ENCODE measurements at regions not wholly inside any gene's neighbourhood (a gene's known extent, or its start where the extent isn't known, plus 50 kb on each side); places are given as distances from the start of the nearest gene placed in this dataset.
"Not testable (repeated sequence)": the region's sequence is repeated elsewhere in the genome, so short reads cannot be mapped to it uniquely, and the experiment has no call there.

- no peak for TF ChIP-seq CTCF (IDR thresholded peaks at IDR 0.05; ENCODE audit: insufficient read depth, low read depth, low read length, missing control alignments)
- H3K4me3 ChIP-seq (ENCODE audit: low read length): no peak overlapping the region
Observed at GRCh38 chr4:156517546-156517945, 454.1 kb downstream of the PDGFC start.

GRCh38 chr4:156516698-156517097 lies 454.9 kb downstream of the PDGFC start:
- no peak for DNase-seq (ENCODE audit: low read depth)
- no peak for TF ChIP-seq CTCF (IDR thresholded peaks at IDR 0.05; ENCODE audit: insufficient read depth, low read depth, low read length, missing control alignments)
- H3K4me3 ChIP-seq (ENCODE audit: low read length): no peak overlapping the region

More at GRCh38 chr4:156517546-156517945, 454.1 kb downstream of the PDGFC start:
- no peak for DNase-seq (ENCODE audit: low read depth)

GRCh38 chr4:156515295-156515694 lies 456.3 kb downstream of the PDGFC start:
- no peak overlapping the region for H3K4me3 ChIP-seq (ENCODE audit: low read length)
- TF ChIP-seq CTCF (IDR thresholded peaks at IDR 0.05; ENCODE audit: insufficient read depth, low read depth, low read length, missing control alignments): no peak
- DNase-seq (ENCODE audit: low read depth): no peak

GRCh38 chr4:156512622-156513021 lies 459.0 kb downstream of the PDGFC start:
- TF ChIP-seq CTCF (IDR thresholded peaks at IDR 0.05; ENCODE audit: insufficient read depth, low read depth, low read length, missing control alignments): no peak
- peak; percentile 5 for DNase-seq (ENCODE audit: low read depth)
- no peak overlapping the region for H3K4me3 ChIP-seq (ENCODE audit: low read length)

GRCh38 chr4:156509921-156510320 lies 461.7 kb downstream of the PDGFC start:
- H3K4me3 ChIP-seq (ENCODE audit: low read length); DNase-seq (ENCODE audit: low read depth): not testable (repeated sequence)

GRCh38 chr4:156505341-156505955 lies 466.2 kb downstream of the PDGFC start:
- no peak overlapping the region for H3K4me3 ChIP-seq (ENCODE audit: low read length)
- TF ChIP-seq CTCF (IDR thresholded peaks at IDR 0.05; ENCODE audit: insufficient read depth, low read depth, low read length, missing control alignments): no peak
- DNase-seq (ENCODE audit: low read depth): no peak

- no peak for DNase-seq (ENCODE audit: low read depth)
- no peak for TF ChIP-seq CTCF (IDR thresholded peaks at IDR 0.05; ENCODE audit: insufficient read depth, low read depth, low read length, missing control alignments)
- no peak overlapping the region for H3K4me3 ChIP-seq (ENCODE audit: low read length)
Observed at GRCh38 chr4:156503119-156503518, 468.5 kb downstream of the PDGFC start.

Data from epithelial cell of esophagus (primary cell).